HL-60 (cell line): ENCODE measurements at regions not wholly inside any gene's neighbourhood (a gene's known extent, or its start where the extent isn't known, plus 50 kb on each side); places are given as distances from the start of the nearest gene placed in this dataset.
A peak's percentile ranks its signal among the peaks of the same experiment; 100 is the strongest.
"Not testable (repeated sequence)": the region's sequence is repeated elsewhere in the genome, so short reads cannot be mapped to it uniquely, and the experiment has no call there.

Experiments used
- DNase-seq, 2 experiments: peaks; one replicate each; pipeline ENCODE4 v3.0.0-alpha.2; 2010 to 2020; ENCODE audit warnings: low read depth in 1 of 2, low spot score in 1 of 2
- H3K27ac ChIP-seq: fragments of 250-450 bp; sonication (Bioruptor Pico); replicated peaks from 2 replicates; pipeline ENCODE4 v1.5.1; 2020; ENCODE audit warnings: mild to moderate bottlenecking, moderate library complexity
- H3K27me3 ChIP-seq: fragments of 250-450 bp; sonication (Bioruptor Pico); 2 replicates; pipeline ENCODE4 v1.5.1; 2021; ENCODE audit warnings: mild to moderate bottlenecking, moderate library complexity; ENCODE audit not compliant: insufficient read depth, poor library complexity, severe bottlenecking
- H3K4me3 ChIP-seq: replicated peaks from 2 replicates; pipeline ENCODE4 v1.5.1; 2011; ENCODE audit warnings: mild to moderate bottlenecking, control low read depth, low read length; ENCODE audit not compliant: insufficient read depth
- GABPA ChIP-seq: IDR thresholded peaks from 2 replicates; pipeline ENCODE4 v1.6.1; 2012; ENCODE audit warnings: low read depth
- POLR2AphosphoS5 ChIP-seq: IDR thresholded peaks from 2 replicates; pipeline ENCODE4 v1.6.1; 2012; ENCODE audit warnings: low read depth
- SPI1 ChIP-seq: IDR thresholded peaks from 2 replicates; pipeline ENCODE4 v1.6.1; 2012; ENCODE audit warnings: low read depth, mild to moderate bottlenecking, borderline replicate concordance
- TF ChIP-seq, protein P1 (sequence below): IDR thresholded peaks from one replicate; pipeline ENCODE4 v1.5.1; 2011; ENCODE audit warnings: low read length, control low read depth, inconsistent platforms; ENCODE audit not compliant: insufficient read depth
- TF ChIP-seq, protein P2 (sequence below): IDR thresholded peaks from 2 replicates; pipeline ENCODE4 v1.6.1; 2012; ENCODE audit warnings: low read depth; ENCODE audit not compliant: insufficient replicate concordance

DNA sequence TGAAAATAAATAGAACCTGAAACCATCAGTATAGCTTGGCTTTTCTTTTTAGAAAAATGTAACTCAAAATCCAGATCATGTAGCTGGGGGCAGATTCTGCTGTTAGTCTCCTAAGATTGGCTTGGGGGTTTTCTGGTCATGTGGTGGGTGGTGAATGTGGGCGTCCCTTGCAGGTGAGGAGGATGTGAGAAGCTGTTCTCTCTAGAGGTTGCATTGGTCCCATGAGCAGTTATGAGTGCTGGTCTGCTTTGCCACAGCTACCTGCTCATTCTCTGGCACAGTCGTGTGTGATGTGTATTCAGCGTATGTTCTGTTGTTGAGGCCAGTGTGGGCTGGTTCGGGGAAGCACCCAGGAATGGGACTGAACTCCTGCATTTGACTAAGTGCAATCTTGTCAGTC lies 466.8 kb downstream of the DIRAS2 start:
- no peak overlapping the region for H3K27ac ChIP-seq
- no peaks in the 10 kb centered on the region for H3K27me3 ChIP-seq
- TF ChIP-seq, protein P1, sequence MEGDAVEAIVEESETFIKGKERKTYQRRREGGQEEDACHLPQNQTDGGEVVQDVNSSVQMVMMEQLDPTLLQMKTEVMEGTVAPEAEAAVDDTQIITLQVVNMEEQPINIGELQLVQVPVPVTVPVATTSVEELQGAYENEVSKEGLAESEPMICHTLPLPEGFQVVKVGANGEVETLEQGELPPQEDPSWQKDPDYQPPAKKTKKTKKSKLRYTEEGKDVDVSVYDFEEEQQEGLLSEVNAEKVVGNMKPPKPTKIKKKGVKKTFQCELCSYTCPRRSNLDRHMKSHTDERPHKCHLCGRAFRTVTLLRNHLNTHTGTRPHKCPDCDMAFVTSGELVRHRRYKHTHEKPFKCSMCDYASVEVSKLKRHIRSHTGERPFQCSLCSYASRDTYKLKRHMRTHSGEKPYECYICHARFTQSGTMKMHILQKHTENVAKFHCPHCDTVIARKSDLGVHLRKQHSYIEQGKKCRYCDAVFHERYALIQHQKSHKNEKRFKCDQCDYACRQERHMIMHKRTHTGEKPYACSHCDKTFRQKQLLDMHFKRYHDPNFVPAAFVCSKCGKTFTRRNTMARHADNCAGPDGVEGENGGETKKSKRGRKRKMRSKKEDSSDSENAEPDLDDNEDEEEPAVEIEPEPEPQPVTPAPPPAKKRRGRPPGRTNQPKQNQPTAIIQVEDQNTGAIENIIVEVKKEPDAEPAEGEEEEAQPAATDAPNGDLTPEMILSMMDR = no peak
- TF ChIP-seq GABPA (no peak), POLR2AphosphoS5 (no peak), SPI1 (no peak)
- TF ChIP-seq, protein P2, sequence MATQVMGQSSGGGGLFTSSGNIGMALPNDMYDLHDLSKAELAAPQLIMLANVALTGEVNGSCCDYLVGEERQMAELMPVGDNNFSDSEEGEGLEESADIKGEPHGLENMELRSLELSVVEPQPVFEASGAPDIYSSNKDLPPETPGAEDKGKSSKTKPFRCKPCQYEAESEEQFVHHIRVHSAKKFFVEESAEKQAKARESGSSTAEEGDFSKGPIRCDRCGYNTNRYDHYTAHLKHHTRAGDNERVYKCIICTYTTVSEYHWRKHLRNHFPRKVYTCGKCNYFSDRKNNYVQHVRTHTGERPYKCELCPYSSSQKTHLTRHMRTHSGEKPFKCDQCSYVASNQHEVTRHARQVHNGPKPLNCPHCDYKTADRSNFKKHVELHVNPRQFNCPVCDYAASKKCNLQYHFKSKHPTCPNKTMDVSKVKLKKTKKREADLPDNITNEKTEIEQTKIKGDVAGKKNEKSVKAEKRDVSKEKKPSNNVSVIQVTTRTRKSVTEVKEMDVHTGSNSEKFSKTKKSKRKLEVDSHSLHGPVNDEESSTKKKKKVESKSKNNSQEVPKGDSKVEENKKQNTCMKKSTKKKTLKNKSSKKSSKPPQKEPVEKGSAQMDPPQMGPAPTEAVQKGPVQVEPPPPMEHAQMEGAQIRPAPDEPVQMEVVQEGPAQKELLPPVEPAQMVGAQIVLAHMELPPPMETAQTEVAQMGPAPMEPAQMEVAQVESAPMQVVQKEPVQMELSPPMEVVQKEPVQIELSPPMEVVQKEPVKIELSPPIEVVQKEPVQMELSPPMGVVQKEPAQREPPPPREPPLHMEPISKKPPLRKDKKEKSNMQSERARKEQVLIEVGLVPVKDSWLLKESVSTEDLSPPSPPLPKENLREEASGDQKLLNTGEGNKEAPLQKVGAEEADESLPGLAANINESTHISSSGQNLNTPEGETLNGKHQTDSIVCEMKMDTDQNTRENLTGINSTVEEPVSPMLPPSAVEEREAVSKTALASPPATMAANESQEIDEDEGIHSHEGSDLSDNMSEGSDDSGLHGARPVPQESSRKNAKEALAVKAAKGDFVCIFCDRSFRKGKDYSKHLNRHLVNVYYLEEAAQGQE = no peak
- H3K4me3 ChIP-seq = no peak overlapping the region
- no peak for DNase-seq

DNA sequence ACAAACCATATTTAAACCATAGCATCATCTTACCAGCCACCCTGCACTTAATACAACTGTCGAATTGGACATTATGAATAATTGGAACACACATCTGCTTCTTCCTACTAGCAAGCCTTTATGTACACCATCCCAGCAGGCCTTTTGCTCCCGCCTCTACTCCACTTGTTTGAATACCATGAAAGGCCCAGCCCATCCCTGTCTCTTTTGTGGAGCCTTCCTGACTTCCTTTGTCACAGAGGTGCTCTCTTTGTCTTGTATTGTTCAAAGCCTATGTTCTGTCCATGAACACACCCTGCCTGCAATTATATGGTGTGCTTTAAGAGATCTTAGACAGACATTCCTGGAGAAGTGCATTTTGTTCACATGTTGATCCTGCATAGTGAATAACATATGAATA lies 465.7 kb downstream of the DIRAS2 start:
- Histone ChIP-seq H3K27me3 (no peaks in the 10 kb centered on the region), H3K27ac (no peak overlapping the region), H3K4me3 (no peak overlapping the region)
- no peak for TF ChIP-seq POLR2AphosphoS5
- no peak for DNase-seq

DNA sequence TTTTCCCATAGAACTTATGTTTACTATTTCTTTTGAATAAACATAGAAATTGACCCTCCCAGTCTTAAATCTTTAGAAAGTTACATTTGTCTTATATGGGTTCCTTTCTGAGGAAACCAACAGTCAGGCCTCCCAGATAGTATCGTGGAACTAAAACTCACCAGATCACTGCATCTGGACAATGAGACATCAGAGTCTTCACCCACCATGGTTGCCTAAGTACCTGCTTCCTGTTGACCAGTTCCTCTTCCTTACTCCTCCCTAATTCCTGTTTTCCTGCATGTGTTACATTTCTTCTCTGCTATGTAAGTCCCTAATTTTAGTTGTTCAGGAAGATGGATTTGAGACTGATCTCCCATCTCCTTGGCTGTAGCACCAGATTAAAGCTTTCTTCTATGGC lies 462.2 kb downstream of the DIRAS2 start:
- no peak for DNase-seq
- H3K27me3 ChIP-seq = no peaks in the 10 kb centered on the region

DNA sequence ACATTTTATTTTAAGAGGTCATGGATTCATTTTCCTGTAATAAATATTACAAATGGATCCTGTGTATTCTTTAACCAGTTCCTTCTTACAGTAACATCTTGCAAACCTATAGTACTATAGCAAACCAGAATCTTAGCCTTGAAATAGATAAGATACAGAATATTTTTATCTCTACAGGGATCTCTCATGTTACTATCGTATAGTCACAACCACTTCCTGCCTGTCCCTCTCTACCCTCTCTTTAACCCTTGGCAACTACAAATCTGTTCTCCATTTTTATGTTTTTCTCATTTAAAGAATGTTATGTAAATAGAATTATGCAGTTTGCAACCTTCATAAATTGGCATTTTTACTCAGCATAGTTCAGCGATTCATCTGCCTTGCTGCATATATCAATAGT lies 454.0 kb downstream of the DIRAS2 start:
- DNase-seq = no peak
- no peak overlapping the region for H3K27ac ChIP-seq
- no peak overlapping the region for H3K4me3 ChIP-seq

More for the DNA sequence above, 462.2 kb downstream of the DIRAS2 start:
- TF ChIP-seq POLR2AphosphoS5 (no peak), GABPA (no peak), SPI1 (peak; percentile 36; the same call in 1 of the 2 replicates)
- TF ChIP-seq, protein P2 = no peak
- TF ChIP-seq, protein P1 = no peak
- Histone ChIP-seq H3K4me3 (no peak overlapping the region), H3K27ac (no peak overlapping the region)

DNA sequence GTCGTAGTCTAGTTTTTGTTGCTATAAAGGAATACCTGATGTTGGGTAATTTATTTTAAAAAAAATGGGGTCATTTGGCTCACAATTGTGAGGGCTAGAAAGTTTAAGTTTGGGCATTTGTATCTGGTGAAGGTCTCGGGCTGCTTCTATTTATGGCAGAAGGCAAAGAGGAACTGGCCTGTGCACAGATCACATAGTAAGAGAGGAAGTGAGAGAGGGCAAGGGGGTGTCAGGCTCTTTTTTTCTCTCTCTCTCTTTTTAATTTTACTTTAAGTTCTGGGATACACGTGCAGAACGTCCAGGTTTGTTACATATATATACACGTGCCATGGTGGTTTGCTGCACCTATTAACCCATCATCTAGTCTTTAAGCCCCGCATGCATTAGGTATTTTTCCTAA lies 453.3 kb downstream of the DIRAS2 start:
- Histone ChIP-seq H3K4me3 (no peak overlapping the region), H3K27me3 (no peaks in the 10 kb centered on the region), H3K27ac (no peak overlapping the region)
- DNase-seq = peak; percentile 50 to 59
- TF ChIP-seq SPI1 (peak; percentile 99), POLR2AphosphoS5 (no peak)

More for the DNA sequence above, 454.0 kb downstream of the DIRAS2 start:
- TF ChIP-seq SPI1 (0 out of 2 replicates have a peak, but pooled peaks have one; percentile 18), POLR2AphosphoS5 (no peak), GABPA (no peak)
- H3K27me3 ChIP-seq = no peaks in the 10 kb centered on the region

DNA sequence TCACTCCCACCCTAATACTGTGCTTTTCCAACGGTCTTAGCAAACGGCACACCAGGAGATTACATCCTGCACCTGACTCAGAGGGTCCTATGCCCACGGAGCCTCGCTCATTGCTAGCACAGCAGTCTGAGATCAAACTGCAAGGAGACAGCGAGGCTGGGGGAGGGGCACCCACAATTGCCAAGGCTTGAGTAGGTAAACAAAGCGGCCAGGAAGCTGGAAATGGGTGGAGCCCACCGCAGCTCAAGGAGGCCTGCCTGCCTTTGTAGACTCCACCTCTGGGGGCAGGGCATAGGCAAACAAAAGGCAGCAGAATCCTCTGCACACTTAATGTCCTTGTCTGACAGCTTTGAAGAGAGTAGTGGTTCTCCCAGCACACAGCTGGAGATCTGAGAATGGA lies 450.2 kb downstream of the DIRAS2 start:
- H3K4me3 ChIP-seq = not testable (repeated sequence)

More for the DNA sequence above, 450.2 kb downstream of the DIRAS2 start:
- H3K27me3 ChIP-seq, H3K27ac ChIP-seq, DNase-seq: not testable (repeated sequence)
